ENCODE measurements at regions not wholly inside any gene's neighbourhood (a gene's known extent, or its start where the extent isn't known, plus 50 kb on each side); places are given as distances from the start of the nearest gene placed in this dataset.
"Not testable (repeated sequence)": the region's sequence is repeated elsewhere in the genome, so short reads cannot be mapped to it uniquely, and the experiment has no call there.

DNA sequence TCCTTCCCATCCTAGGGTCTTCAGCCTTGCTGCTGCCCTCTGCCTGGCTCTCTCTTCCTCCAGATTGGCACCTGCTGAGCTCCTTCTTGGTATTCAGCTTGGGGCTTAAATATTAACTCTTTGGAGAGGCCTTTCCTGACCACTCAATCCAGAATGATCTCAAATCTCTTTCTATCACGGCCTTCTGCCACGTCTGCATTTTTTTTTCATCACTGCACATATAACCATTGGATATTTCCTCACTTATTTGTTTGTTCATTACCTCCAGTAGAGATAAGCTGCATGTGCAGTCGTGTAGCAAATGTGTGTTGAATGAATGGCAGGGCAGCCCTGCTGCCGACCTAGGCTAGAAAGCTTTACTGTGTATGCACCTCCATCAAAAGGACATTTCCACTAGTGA is 51.6 kb upstream of the MPP7 start:
- DNase-seq (ENCODE audit: low spot score) = no peak

DNA sequence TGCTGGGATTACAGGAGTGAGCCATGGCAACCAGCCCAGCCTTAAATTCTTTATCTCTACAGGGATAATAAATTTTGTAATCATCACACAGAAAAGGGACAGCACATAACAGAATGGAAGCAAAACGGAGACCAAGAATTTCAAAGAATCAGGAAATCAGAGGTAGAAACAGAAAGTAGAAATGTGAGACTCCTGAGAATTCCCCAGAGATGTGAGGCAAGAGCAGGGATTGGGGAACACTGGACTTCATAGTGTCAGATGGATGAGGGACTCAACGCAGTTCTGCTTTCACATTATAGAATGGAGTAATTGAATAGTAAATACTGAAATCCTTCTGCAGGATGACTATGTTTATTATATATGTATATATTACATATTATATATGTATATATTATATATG is 52.5 kb upstream of the MPP7 start:
- DNase-seq (ENCODE audit: low spot score) = no peak

GRCh38 chr10:28359334-28359733 is 56.5 kb upstream of the MPP7 start:
- no peak for DNase-seq (ENCODE audit: low spot score)

DNA sequence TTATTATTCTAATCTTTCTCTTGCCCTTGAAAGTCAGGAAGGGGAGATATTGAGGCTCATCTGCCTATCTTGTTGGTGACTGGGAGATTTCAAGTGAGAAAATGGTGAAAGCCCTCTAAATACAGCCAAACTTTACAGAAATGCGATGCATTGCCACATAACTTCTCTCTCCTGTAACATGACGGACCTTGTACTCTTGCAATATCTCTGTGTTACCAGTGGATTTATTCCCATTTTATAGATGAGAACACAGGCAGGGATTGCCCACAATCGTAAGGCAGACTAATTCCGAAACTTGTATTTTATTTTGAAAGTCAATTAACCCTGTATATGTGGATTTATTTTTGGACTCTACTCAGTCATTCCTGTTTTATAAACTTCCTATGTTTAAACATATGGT is 57.3 kb upstream of the MPP7 start:
- no peak for DNase-seq (ENCODE audit: low spot score)

DNA sequence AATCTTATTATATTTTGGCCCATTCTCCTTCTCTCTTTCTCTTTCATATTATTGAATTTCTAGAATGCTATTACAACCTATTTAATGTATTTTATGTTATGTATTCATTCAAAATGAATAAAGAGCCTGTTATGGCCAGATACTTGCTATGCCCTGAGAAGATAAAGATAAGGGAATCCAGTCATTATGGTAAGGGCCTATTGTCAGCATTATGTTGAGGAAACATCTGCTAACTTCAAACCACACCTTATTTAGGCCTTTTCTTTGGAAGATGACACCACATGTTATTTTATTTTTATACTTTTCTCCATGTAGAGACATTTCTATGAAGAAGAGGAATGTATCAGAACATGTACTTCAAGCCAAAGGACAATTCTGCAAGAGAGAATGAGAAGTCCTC is 60.5 kb upstream of the MPP7 start:
- no peak for DNase-seq (ENCODE audit: low spot score)

- no peak for DNase-seq (ENCODE audit: low spot score)
Measured at GRCh38 chr10:28365840-28366239, 63.0 kb upstream of the MPP7 start.

DNA sequence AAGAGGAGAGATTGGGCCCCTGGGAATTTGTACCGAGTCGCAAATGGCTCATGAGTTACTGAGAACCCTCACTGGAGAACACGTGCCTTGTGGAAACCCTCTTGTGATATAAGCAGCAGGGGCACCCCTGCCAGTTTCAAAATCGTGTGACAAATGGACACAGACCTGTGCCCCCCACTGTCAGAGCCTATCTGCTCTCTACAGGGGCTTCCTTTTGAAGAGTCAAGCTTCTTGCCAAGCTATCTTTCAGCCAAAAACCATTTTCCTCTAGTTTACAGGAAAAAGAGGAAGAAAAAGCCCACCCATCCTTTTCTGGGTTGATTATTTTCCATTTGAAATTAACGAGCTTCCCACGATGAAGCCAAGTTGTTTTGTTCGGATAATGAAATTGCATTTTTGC is 64.1 kb upstream of the MPP7 start:
- DNase-seq (ENCODE audit: low spot score) = no peak

- DNase-seq (ENCODE audit: low spot score) = no peak
Measured at GRCh38 chr10:28367413-28367812, 64.5 kb upstream of the MPP7 start.

- peak; percentile 57 for DNase-seq (ENCODE audit: low spot score)
Measured at GRCh38 chr10:28367929-28368484, 65.1 kb upstream of the MPP7 start.

- DNase-seq (ENCODE audit: low spot score) = no peak
Measured at GRCh38 chr10:28370107-28370835, 67.4 kb upstream of the MPP7 start.

- DNase-seq (ENCODE audit: low spot score) = not testable (repeated sequence)
Measured at GRCh38 chr10:28371638-28372037, 68.8 kb upstream of the MPP7 start.

DNA sequence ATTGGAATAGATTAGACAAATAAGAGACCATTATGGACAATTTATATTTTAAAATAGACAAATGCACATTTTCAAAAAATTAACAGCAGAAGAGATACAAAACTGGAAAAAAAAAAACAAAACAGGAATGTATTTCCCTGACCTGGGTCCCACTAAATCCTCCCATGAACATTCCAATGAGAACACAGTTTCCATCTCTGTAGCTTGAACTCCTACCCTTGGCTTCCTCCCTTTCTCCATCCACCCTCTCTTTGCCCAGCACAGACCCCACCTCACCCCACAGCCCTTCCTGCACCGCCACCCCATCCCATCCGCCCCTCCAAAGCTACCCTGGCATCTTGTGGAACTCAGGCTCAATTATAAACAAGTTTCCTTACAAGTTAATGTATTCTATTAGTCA is 71.2 kb upstream of the MPP7 start:
- DNase-seq (ENCODE audit: low spot score) = no peak

DNA sequence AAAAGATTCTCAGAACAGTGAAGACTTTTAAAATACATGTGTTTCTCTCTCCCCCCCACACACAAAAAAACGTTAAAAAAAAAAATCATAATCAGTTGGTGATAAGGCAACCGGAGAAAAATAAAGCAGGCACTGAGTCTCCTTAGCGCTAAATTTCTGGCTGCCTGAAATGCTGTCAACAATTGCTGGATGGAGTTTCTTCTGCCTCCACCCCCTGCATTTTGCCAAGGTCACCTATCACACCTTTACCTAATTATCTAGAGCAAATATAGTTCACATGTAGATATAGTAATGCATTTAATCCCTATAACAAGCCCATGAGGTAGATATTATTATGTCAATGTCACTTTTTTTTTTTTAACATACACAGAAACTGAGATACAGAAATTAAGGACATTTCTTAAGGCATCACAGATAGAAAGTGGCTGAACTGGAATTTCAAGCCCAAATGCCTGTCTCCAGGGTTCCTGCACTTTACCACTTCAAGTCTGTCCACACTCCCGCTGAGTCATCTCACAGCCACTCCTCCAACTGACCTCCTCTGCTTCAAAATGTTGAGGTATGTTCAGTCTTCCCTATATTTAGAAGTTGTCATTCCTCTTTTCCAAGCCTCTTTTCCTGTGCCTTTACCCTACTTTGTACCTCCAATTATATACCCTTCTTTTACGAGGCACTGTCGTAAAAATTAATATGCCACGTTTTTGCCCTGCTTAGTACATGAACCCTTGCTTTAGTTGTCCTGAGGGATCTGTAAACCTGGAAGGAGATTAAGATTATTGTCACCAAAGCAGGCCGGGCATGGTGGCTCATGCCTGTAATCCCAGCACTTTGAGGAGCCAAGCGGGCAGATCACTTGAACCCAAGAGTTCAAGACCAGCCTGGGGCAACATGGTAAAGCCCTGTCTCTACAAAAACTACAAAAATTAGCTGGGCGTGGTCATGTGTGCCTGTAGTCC is 72.8 kb upstream of the MPP7 start:
- DNase-seq (ENCODE audit: low spot score) = no peak

DNA sequence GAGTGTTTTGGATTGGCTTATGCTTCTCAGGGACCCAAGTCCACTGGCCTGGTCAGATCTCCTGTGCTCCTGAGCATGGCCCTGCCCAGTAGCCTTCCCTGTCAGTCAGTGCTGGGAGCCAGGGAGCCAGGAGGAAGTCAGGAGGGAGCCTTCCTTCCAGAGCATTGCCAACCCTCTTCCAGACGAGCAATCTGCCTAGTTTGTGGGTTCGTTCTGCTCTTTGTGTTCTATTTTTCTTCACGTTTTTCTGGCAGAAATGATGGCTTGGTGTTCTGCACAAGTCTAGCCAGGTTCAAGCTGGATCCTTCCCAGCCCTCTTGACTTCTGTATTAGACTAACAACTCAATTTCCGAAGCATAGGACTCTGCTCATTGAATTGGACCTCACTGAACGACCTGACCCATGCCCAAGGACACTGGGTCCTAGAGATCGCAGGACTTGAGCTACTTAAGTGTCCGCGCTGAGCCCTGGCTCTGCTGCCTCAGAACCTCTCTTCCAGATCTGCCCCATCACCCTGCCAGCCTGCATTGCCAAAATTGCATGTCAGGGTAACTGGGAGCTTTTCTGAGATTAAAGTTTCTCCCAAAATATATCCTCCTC is 76.2 kb upstream of the MPP7 start:
- no peak for DNase-seq (ENCODE audit: low spot score)

GRCh38 chr10:28381466-28381865 is 78.6 kb upstream of the MPP7 start:
- no peak for DNase-seq (ENCODE audit: low spot score)

- peak; percentile 87 for DNase-seq (ENCODE audit: low spot score)
Measured at GRCh38 chr10:28381903-28382347, 79.1 kb upstream of the MPP7 start.

- no peak for DNase-seq (ENCODE audit: low spot score)
Measured at GRCh38 chr10:28382525-28383269, 79.8 kb upstream of the MPP7 start.

- no peak for DNase-seq (ENCODE audit: low spot score)
Measured at GRCh38 chr10:28384557-28384956, 81.7 kb upstream of the MPP7 start.

DNA sequence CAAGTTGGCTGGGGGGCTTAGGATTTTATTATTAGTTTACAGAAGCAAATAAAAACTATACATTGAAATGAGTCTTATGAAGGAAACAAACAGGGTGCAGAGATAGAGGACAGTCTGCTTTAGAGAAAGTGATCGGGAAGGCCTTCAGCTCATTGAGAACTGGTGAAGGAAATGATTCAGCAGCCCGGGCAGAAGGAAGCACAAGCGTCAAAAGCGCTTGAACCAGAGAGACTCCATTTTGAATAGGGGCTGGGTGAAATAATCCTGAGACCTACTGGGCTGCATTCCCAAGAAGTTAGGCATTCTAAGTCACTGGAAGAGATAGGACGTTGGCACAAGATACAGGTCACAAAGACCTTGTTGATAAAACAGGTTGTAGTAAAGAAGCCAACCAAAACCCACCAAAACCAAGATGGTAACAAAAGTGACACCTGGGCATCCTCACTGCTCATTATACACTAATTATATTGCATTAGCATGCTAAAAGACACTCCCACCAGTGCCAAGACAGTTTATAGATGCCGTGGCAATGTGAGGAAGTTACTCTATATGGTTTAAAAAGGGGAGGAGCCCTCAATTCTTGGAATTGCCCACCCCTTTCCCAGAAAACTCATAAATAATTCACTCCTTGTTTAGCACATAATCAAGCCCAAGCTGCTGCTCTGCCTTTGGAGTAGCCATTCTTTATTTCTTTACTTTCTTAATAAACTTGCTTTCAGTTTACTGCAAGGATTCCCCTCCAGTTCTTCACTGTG is 83.1 kb upstream of the MPP7 start:
- no peak for DNase-seq (ENCODE audit: low spot score)

GRCh38 chr10:28386503-28386868 is 83.6 kb upstream of the MPP7 start:
- no peak for DNase-seq (ENCODE audit: low spot score)

GRCh38 chr10:28387140-28387539 is 84.3 kb upstream of the MPP7 start:
- DNase-seq (ENCODE audit: low spot score) = no peak
